ENCODE measurements at regions not wholly inside any gene's neighbourhood (a gene's known extent, or its start where the extent isn't known, plus 50 kb on each side); places are given as distances from the start of the nearest gene placed in this dataset.

GRCh38 chr12:126907900-126908764 is 1358.8 kb upstream of the TMEM132C start:
- no peak for TF ChIP-seq CTCF (conservative IDR thresholded peaks at IDR 0.05 in 1 of 2, IDR thresholded peaks at IDR 0.05 in 1 of 2; ENCODE audit: extremely low read depth in 1 of 2, insufficient read depth in 1 of 2, low read depth in 1 of 2, low read length in 2 of 2)
- TF ChIP-seq EZH2 (IDR thresholded peaks at IDR 0.05; ENCODE audit: borderline replicate concordance, low read length), result no peak

Data from mammary epithelial cell (primary cell).